Iris pigment epithelial cell (primary cell): ENCODE measurements at regions not wholly inside any gene's neighbourhood (a gene's known extent, or its start where the extent isn't known, plus 50 kb on each side); places are given as distances from the start of the nearest gene placed in this dataset.

Experiments
- DNase-seq: peaks from one replicate; pipeline ENCODE4 v3.0.0-alpha.2; 2011; ENCODE audit warnings: low read depth

DNA sequence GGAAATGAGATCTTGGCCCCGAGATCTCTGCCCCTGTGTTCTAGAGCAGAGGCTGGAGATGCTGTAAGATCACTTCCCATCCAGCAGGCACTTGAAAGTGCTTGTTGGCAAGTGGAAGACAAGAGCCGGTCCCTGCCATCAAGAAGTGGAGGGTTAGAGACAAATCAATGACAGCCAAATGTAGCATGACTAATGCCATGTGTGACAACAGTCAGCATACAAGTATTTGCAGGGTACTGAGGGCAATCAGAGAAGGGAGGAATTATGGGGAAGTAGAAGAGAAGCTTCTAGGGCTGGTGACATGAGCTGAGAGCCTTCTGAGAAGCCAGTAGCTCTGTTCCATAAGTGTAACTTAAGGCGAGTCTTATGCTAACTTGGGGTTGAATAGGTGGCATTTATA, 58.6 kb downstream of the TMEM17 start:
- DNase-seq: no peak

DNA sequence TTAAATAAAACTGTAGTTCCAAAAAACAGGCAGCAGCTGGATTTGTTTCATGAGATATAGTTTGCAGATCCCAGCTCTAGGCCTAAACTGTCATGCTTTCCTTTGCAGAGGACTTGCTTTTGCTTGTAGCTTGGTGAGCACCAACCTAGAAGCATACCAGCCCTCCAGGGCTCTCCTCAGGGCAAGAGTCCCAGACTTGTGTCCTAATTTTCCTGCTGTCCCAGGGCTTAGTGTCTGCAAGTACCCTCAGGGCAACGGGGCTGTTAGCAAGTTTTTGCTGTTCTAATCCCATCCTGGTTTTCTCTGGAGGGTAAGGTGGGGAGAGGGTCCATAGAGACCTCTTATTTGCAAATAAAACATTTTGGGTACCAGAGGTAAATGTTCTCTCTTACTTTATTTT, 59.5 kb downstream of the TMEM17 start:
- DNase-seq: no peak

DNA sequence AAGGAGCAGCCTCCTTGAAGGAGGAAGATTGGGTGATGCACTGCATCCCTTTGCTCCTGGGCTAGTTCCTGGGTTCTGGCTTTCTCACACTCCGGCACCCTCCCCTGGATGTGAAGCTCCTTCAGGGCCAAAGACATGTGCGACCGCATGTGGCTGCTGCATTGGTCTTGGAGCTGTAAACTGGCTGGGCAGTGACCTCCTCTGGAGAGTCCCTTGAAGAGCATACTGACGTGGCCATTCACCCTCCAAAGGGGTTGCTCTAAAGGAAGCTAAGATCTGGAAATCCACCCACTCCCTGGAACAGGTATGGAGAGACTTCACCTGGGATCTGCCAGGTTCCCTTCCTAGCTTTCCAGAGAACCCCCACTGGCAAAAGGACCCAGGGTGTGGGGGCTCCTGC, 62.1 kb downstream of the TMEM17 start:
- no peak for DNase-seq

DNA sequence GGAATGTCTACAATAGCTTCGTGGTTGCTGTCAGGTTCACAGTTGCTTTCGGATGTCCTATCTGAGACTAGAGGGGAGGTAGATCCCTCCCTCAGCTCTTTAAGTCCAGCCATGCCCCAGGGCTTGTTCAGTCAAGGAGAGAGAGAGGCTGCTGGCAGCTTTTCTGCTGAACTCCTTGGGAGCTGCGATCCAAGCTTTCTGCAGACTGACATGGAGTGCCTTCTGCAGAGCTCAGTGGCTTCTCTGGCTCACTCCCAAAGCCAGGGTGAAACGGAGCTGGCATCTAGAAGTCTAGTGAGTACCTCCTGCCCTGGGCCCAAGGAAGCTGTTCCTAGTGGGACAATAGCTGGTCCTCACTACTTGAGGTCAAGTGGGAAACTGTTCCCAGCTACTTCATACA, 62.5 kb downstream of the TMEM17 start:
- no peak for DNase-seq

DNA sequence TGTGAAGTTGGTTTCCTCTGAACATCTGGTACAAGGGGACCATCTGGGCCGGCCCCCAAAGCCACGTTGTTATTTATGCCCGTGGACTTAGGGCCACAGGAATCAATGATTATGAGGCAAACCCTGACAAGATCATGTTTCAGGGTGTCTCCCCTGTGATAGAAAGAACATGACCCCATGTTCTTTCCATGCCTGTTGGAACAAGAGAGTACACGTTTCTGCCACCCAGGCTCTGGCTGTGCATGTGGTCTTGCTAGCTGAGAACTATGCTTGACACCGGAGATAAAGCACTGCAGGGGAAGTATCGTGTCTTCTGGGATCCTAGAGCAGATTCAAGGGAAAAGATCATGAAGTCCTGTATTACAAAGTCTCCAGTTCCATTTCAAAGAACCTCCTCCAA, 64.2 kb downstream of the TMEM17 start:
- DNase-seq: no peak

DNA sequence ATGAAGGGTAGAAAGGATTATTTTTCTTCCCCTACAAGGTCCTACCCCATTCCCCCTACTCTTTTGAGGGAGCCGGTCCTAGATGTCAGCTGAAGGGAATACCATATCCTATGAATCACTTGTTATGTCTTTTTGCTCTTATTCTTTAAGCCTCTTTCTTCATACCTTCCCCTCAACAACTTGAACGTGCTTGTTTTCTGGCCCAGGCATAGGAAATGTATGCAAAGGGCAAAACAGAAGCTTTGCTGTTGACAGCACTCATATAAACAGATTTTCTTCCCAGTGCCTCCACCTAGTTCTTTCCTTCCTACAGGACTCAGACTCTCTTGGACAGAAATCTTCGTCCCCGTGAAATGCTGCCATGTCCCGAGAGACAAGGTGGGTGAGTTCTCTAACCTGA, 64.6 kb downstream of the TMEM17 start:
- no peak for DNase-seq

DNA sequence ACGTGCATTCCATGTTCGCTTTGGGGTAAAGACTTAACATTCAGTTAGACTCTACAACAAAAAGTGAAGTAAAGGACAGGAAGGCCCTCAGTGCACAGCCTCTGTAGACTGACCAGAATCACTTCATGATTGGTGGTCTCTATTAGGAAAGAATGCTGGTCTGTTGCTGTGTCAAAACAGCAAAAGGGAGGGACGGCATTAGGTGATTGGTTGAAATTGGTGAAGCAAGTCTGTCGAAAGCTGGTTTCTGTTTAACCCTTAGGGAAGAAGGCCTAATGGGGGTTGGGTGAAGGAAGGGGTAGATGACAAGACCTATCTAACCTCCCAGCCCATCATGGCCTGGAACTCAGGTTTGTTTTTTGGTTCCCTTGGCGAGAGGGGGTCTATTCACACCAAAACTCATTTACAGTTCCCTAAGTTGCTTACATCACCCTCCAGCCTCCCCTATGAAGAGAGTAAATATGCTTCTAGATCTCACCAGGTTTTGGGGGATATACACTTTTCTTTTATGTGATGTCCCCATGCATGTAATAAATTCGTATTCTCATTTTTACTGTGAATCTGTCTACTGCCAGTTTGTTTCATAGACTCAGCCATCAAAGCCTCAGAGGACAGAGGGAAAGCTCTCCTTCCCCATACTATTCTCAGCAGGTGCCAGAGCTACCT, 65.6 kb downstream of the TMEM17 start:
- no peak for DNase-seq

DNA sequence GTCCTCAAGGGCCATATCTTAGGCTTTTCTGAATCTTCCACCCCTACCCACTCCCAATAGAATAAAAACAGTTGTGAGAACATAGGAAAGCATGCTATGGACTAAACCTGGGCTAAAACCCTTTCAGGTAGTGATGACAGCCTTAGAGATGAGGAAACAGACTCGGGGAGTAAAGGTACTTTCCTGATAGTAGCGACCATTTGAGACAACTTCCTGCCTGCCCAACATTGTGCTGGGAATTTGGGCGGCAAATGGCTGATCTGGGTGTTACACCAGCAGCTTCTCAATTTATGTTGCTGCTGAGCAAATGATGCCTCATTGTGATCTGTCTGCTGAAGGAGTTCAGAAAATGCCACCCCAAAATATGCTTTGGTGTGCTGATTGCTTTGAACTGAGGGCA, 66.6 kb downstream of the TMEM17 start:
- no peak for DNase-seq

DNA sequence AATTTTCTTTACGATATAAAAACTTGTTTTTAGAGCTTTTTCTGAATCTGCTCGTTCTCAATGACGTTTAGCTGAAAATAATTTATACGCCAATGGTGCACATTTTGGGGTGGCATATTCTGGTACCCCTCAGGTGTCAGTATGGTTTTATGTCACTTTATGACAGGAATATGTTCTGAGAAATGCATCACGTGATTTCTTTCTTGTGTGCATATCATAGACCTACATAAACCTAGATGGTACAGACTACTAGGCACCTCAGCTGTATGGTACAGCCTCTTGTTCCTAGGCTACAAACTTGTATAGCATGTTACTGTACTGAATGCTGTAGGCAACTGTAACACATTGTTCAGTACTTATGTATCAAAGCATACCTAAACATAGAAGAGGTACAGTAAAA, 68.2 kb downstream of the TMEM17 start:
- no peak for DNase-seq

DNA sequence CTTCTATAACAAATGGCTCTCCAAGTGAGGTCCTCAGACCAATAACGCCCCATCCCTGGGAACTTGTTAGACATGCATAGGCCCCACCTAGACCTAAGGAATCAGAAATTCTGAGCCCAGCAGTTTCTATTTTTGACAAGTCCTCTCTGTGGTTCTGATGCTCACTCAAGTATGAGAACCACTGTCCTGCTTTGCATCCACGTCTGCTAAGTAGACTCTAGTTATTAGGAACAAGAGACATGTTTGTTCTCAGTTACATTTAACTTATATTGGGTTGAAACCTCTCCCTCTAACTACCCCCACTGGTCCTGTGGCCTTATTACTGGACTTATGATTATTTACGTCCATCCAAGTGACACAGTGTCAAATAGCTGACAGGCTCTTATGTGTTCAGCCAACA, 70.3 kb downstream of the TMEM17 start:
- no peak for DNase-seq

DNA sequence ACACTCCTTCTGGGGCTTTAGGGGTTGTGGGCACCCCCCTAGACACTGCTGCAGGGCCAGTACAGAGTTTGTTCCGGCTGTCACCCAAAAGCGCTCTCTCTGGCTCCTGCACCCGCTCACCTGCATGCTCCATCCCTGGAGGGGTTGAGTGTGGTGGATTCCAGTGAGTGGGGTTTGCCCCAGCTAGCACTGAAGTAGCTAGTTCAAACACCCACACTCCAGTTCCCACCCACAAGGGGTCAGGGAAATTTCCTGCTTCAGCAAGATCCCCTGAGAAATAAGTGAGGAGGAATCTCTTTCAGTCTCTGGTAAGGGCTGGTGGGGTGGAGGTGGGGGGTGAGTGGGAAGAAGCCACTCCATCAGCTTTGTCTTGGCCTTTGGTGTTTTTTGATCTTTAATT, 73.6 kb downstream of the TMEM17 start:
- no peak for DNase-seq

DNA sequence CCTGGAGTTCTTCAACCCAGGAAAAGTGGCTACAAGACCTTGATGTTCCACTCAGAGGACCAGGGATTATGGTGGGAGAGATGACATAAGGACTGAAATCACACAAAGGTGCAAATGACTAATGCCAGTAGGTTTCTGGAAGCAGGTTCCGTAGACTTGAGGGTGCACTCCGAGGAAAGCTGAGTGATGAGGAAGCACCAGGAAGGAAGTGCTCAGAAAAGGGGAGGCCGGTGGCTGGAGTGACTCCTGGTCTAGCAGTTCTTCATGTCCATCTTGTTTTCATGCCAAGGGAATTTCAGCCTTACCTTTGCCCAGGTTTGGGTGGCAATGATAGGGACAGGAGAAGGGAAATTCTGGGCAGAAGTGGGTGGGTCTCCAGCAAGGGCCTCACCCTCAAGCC, 74.5 kb downstream of the TMEM17 start:
- DNase-seq: no peak

DNA sequence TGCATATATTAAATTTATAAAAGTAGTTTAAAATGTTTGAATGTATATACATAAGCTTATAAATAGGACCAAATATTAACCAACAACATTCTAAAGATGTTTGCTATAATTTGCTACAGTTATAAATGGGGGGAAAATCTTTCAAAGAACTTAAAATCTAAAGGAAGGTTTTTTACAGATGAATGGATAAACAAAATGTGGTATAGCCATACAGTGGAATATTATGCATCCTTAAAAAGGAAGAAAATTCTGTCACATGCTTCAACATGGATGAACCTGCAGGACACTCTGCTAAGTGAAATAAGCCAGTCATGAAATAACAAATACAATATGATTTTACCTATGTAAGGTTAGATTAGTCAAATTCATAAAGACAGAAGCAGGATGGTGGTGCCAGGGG, 75.8 kb downstream of the TMEM17 start:
- no peak for DNase-seq

DNA sequence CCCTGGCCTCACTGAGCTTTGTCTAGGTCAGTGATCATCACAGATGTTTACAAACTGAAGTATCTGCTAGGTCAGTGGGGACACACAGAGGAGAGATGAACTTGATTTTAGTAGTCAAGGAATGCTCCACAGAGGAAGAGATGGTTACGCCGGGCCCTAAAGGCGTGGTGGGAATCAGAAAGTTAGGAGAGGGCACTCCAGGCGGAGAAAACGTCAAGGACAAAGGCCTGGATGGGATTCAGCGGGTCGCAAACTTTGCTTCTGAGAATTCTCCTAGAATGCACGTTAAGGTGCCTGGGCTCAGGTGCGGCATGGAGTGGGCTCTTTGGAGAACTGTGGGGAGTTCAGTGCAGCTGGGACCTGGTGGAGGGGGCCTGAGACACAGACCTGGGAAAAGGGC, 78.8 kb downstream of the TMEM17 start:
- DNase-seq: no peak

DNA sequence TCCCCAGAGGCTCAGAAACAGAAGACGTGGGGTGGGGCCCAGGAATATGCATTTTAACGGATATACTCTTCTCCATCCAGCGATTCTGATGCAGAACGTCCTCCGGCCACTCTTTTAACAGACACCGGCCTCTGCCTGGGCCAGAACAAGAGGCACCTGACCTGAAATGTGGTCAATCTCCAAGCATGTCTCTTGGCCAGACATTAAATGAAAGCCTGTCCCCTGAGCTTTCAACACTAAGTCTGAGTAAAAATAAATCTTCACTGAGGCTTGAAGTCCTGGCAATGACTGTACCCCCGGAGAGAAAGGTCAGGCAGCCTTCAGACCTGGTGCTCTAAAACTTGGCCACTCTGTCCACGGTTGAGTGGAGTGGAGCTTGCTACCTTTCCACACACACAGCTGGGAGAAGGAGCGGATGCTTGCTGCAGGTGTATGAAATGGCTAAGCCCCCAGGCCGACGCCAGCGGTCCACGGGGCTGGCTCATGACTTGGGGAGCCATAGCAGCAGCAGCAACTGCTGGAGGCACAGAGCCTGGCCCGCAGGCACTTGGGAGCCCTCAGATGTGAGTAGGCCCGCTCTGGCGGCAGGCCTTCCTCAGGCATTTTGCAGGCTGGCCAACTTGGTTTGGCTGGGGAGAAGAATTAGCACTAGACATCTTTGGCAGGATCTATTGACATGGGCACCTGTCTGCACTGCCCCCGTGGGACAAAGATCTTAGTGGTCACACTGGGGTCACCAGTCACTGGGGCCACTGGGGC, 79.7 kb downstream of the TMEM17 start:
- DNase-seq: no peak

DNA sequence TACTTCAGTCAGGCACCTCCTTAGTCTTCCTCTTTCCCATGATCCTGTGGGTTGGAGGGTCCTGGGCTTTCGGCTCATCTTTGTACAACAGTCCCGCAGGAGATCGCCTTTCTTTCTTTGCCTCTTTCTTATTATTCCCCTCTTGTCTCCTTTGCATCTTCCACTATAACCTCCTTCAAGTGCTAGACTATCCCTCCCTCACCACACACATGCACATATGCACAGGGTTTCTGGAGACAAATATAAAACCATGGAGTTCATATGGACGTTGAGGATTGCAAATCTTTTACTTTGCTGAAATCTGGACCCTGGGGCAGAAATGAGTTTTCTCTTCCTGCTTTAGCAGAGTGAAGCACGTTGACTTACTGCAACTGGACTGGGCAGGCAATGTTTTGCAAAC, 80.3 kb downstream of the TMEM17 start:
- DNase-seq: no peak

DNA sequence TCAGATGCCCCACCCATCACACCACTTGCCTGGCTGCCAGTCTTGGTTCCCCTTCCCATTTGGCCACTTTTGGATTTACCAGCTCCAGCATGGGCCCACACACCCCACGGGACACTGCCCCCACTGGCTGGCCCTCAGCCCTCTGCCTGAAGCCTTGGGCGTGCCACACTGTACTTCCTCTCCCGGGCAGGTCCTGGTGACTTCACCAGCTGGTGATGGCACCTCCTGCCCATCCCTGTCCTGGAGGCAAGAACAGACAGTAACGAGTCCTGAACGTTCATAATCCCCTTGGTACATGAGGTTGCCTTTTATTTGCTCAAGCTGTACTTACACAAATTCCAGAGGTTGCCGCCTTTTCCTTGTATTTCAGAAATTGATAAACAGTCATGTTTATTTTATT, 81.1 kb downstream of the TMEM17 start:
- DNase-seq: no peak

DNA sequence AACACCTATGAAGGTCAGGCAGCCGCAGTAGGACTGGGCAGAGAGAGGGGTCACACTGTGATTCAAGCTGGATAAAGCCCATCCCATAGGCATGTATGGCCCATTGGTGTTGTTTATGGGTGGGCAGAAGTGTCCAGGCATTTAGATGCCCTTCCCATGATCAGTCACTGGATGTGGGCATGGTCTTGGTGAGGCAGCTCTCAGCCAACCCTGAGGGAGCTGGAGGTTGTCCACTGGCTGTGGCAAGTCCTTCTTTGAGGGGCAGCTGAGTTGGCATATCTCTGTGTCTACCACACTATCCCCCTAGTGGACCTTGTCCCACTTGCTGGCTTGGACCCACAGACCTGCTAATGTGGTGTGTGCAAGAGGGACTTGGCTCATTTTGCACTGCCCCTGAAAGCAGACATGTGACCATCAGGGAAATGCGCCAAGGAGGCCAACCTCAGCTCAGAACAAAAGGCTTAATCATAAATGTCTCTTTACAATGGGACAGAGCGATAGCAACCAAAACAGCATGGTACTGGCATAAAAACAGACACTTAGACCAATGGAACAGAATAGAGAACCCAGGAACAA, 82.0 kb downstream of the TMEM17 start:
- DNase-seq: no peak

DNA sequence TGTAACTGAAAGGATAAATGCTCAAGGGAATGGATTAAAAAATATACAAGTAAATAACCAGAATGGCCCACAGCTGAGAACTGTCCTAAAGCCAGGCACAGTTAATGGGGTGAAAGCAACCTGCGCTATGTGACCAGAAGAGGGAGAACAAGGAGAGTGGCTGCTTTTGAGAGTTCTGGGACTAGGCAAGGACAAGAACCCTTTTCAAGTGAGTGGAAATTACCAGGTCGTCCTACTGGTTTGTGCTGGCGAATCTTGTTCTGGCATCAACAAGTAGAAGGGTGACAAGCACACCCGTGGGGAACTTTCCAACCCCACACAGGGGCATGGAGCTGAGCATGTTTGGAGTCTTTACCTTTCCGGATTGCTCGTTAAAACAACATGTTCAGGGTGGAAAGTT, 82.8 kb downstream of the TMEM17 start:
- DNase-seq: no peak

DNA sequence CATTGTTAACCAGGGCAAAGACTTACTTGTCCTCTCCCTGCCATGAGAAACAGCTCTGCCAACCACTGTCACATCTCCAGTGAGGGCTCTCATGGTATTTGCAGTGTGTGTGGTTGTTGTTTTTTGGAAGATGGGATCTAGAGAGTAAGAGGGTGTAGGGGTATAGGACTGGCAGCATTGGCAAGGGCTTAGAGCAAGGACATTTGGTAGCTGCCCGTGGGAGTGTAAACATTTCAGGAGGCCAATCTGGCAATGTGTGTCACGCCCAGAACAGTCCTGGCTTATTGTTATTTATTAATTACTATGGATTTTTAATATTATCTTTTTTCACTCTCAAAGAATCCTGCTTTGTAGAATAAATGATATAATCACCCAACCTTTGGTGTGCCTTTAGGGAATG, 90.5 kb downstream of the TMEM17 start:
- no peak for DNase-seq

DNA sequence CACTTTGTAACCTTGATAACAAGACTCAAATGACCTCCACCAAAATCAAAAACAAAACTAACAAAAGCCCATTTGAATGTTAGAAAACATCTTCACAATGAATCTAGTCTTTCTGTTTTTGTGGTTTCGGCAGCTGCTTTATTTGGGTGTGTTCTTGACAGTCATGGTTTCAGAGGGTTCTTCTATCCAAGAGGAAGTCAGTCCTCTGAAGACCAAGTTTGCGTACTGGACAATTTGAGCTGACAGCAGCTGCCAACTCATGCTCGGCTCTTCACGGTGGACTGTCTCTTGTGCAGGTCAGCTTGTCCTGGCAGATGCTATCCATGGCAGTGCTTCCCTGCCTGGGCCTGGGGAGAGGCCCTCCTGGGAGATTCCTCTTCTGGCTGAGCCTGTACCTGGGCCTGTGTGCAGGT, 91.0 kb downstream of the TMEM17 start:
- no peak for DNase-seq

DNA sequence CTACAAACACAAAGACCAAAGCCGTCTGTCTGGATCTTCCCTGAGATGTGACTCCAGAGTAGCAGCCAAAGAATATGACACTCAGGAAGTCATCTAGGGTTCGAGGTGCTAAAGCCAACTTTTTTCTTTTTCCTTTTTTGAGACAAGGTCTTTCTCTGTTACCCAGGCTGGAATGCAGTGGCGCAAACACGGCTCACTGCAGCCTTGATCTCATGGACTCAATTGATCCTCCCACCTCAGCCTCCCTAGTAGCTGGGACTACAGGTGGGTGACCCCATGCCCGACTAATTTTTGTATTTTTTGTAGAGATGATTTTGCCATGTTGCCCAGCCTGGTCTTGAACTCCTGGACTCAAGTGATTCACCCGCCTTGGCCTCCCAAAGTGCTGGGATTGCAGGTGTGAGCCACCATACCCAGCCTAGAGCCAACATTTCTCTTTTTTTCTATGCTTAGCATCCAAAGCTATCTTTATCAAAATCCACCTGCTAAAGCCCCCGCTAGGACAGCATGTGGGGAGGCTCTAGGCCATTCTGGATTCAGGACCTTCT, 92.8 kb downstream of the TMEM17 start:
- DNase-seq: no peak

DNA sequence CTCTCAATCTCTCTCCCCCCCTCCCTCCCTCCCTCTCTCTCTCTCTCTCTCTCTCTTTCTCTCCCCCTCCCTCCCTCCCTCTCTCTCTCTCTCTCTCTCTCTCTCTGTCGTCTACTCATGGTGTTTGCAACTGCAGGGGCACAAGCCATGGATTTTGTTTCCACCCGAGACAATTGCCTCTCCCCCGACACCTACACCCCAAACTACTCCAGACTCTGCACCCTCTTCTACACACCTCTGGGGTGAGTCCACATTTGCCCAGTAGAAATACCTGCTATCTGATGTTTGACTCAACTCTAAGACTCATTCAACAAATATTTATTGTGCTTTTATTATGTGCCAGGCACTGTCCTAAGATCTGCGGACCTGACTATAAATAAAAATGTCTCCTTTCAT, 93.7 kb downstream of the TMEM17 start:
- DNase-seq: no peak
